Dedifferentiated amniotic fluid mesenchymal stem cell (primary cell): ENCODE measurements at regions not wholly inside any gene's neighbourhood (a gene's known extent, or its start where the extent isn't known, plus 50 kb on each side); places are given as distances from the start of the nearest gene placed in this dataset.
"Not testable (repeated sequence)": the region's sequence is repeated elsewhere in the genome, so short reads cannot be mapped to it uniquely, and the experiment has no call there.

ENCODE experiments used
- DNase-seq: peaks from one replicate; pipeline ENCODE4 v3.0.0-alpha.2; 2016; ENCODE audit errors: extremely low spot score

- DNase-seq = not testable (repeated sequence)
Measured at GRCh38 chr4:45248106-45248505, 521.8 kb upstream of the GNPDA2 start.

DNA sequence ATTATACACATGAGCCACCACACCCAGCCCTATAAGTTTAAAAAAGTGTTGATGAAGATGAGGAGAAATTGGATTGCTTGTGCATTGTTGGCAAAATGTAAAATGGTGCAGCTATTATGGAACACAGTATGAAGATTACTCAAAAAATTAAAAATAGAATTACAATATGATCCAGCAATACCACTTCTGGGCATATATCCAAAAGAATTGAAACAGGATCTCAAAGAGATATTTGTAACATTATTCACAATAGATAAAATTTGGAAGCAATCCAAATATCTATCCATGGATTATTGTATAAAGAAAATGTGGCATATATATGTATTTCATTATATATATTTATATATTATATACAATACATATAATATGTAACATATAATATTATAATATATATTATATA, 515.6 kb upstream of the GNPDA2 start:
- DNase-seq = no peak

DNA sequence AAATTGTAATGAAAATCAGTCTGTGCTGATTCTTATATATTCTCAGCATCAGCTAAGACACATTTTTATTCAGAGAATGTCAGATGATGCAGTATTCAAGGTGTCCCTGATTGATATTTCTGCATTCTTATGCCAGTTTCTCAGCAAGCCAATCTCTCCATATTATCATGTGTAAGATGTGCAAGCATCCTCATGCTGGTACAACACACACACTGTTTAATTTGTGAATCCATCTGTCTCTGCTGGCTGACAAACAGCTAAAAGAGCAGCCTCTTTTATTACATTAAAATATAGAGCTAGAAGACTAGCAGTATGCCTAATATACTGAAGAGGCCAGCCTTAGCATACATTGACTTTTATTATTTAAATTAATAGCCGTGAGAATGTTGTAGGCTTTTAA, 502.9 kb upstream of the GNPDA2 start:
- DNase-seq = no peak

DNA sequence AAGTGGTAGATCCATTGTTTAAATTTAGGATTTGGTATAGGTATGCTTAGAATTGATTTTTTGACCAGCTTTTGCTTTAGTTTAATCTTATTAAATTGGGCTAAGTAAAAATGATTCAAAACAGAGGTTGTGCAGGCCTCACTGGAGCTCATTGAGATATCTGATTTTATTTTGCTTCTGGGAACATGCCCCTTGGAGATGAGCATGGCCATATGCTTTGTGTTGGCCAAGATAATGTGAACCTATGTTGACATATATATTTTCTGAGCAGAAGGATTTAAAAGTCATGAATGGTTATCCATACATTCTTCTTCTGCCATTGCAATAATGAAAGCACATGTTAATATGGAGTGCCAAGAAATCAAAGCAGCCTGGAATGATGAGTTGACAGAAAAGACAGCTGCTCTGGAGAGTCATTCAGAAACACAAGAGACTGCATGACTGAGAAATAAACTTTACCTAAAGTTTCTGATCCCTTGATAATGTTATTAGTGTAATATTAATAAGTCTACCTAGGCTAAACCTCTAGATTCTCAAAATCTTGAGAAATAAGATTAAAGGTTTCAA, 489.7 kb upstream of the GNPDA2 start:
- no peak for DNase-seq

- DNase-seq = not testable (repeated sequence)
Measured at GRCh38 chr4:45208476-45208875, 482.1 kb upstream of the GNPDA2 start.

DNA sequence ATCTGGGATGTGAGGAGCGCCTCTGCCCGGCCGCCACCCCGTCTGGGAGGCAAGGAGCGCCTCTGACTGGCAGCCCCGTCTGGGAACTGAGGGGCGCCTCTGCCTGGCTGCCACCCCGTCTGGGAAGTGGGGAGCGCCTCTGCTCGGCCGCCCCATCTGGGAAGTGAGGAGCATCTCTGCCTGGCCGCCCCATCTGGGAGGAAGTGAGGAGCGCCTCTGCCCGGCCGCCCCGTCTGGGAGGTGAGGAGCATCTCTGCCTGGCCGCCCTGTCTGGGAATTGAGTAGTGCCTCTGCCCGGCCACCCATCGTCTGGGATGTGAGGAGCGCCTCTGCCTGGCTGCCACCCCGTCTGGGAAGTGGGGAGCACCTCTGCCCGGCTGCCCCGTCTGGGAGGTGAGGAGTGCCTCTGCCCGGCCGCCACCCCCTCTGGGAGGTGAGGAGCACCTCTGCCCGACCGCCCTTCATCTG, 481.5 kb upstream of the GNPDA2 start:
- not testable (repeated sequence) for DNase-seq

GRCh38 chr4:45207241-45207863, 481.0 kb upstream of the GNPDA2 start:
- not testable (repeated sequence) for DNase-seq

DNA sequence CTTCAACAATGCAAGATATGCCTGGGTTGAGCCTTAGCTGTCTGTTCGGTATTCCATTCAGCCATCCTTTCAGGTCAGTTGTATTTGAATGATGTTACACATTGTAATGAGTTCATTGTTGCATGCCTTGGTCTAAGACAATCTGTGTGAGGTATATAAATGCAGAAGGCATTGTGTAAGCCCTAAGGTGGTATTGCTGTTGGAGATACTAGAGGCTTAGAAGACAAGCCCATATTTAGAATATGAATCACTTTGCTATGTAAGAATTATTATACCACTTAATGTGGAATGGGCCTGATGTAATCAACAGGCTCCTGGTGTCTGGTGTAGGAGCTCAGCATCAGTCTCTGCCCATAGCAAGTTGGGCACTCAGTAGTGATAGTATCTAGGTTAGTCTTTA, 473.4 kb upstream of the GNPDA2 start:
- no peak for DNase-seq

GRCh38 chr4:45188501-45188900, 462.1 kb upstream of the GNPDA2 start:
- no peak for DNase-seq

GRCh38 chr4:45186249-45186648, 459.9 kb upstream of the GNPDA2 start:
- DNase-seq = no peak

DNA sequence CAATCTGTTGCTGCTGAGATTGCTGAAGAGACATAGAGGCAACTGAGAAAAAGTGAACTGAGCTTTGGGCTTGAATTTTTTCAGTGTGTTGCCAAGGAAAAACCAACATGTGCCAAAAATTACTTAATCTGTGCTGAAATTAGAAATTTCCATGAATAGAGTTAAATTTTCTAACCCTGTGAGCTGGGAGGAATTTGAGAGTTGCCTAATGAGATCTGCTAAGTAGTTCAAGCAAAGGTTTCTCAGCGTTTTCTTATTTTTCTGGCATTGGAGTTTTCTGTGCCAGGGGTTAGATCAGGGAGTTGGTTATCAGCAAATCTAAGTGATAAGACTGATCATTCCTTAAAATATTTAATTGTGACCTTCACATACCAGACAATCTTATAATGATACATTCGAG, 457.5 kb upstream of the GNPDA2 start:
- no peak for DNase-seq

DNA sequence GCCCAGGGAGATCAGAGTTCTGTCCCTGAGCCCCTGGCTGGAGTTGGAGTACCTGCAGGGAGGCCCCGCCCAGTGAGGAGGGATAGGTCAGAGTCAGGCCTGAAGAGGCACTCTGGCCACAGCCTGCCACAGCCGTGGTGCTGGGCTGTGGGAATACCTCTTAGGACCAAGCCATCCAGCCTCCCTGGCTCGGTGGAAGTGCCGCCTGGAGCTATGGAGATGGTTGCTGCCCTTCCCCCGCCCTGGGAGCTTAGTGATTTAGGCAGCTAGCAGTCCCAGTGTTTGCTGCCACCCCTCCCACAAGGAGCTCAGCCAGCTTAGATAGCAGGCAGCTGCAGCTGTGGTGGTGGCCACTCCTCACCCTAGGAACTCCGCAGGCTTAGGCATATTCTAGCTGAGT, 446.3 kb upstream of the GNPDA2 start:
- no peak for DNase-seq

- DNase-seq = no peak
Measured at GRCh38 chr4:45160951-45161350, 434.6 kb upstream of the GNPDA2 start.

GRCh38 chr4:45155081-45155777, 428.9 kb upstream of the GNPDA2 start:
- DNase-seq = no peak

DNA sequence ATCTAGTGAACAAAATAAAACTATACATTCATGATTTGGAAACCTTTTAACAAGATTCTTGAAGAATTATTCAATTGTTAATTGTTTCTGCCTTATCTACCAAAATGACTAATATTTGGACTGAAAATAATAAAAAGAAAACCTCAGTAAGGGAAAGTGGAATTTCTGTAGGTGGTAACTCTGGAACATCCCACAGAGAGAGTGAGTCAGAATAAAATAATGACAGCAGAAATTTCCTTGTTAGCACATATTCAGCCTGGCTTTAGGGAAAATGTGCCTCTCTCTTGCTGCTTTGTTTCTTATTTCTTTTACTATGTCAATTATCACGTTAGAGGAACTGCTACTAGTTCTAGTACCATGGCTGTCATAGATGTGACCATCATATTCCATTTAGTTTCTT, 421.5 kb upstream of the GNPDA2 start:
- no peak for DNase-seq

DNA sequence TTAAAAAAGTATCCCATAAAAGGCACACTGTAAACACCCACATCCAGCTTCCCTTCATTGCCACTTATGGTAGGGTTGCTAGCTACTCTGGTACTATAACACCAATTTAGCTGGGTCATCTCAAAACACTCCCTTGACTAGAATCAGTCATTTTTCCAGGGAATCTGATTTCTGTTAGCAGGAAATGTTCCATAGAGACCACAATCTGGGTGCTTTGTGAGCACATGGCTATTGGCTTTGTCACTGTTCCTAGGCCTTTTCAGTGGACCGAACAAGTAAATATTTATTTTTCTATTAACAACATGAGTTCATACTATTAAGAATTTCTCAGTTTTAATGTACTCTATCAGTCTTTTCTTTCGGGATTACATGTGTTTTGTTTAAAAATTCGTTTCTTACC, 404.7 kb upstream of the GNPDA2 start:
- no peak for DNase-seq

- DNase-seq = no peak
Measured at GRCh38 chr4:45122406-45122805, 396.1 kb upstream of the GNPDA2 start.

DNA sequence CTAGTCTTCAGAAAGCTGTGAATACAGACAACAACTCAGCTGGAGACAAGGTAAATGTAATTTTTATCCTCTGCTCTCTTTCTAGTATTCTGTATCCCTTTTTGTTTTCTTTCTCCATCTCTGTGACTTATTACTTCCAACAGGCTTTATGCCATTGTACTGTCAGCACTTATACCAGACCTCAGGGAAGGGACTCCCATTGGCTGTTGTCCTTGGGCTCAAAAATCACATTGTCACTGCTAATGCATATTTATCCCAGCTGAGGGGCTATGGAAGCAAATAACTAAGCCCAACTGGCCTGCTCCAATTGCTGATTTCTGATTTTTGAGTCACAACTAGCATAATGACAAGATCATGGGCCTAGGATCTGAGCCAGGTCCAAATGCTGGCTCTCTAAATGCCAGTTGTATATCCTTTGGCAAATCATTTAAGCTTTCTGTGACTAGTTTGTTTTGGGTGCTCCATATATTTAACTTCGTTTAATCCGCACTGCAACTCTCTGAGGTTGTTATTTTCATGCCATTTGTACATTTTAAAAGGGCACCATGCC, 395.1 kb upstream of the GNPDA2 start:
- no peak for DNase-seq

- no peak for DNase-seq
Measured at GRCh38 chr4:45120163-45120562, 393.8 kb upstream of the GNPDA2 start.

GRCh38 chr4:45119376-45119775, 393.0 kb upstream of the GNPDA2 start:
- no peak for DNase-seq

GRCh38 chr4:45102716-45103115, 376.4 kb upstream of the GNPDA2 start:
- no peak for DNase-seq

DNA sequence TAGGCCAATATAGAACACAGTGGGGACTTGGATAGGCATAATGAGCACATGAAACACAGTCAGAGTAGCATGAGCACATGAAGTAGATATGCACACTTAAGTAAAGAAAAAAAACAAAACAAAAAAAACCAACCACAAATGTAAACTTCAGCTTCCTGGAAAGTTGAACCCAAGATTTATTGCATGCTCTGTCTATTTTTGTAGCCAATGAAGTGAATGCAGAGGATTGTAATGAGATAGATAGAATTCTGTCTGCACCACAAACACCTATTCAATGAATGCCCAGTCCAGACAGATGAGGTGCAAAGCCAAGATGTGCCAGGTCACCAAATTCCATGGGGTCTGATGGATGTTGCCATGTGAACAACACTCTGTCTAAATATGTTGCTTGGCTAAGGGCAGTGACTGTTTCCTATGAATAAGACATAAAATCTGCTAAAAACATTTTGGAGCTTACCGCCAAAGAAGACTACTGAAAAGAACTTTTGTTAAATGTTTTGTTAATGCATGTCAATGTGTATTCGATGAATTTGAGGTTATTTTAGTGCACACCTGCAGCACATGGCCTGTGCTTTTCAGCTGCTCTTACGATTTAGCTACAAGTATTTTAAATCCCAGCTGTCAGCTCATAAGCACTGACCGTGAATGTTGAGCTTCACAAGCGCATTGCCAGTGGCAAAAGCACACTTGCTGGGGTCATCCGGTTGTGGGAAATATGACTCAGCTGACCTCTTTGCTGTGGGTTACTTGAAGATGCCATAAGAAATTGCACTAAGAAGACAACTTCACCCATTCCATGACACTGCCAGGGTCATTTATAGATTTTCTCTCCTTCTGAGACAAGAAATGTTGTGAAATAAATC, 374.8 kb upstream of the GNPDA2 start:
- DNase-seq = no peak
